IMR-90 (cell line): ENCODE measurements at regions not wholly inside any gene's neighbourhood (a gene's known extent, or its start where the extent isn't known, plus 50 kb on each side); places are given as distances from the start of the nearest gene placed in this dataset.
"Not testable (repeated sequence)": the region's sequence is repeated elsewhere in the genome, so short reads cannot be mapped to it uniquely, and the experiment has no call there.

ENCODE experiments used
- ATAC-seq: fragments of 200-7000 bp; cut with Tn5 transposase; 2 replicates; pipeline ENCODE4 v1.9.1; 2020; ENCODE audit warnings: low read depth, mild to moderate bottlenecking, moderate library complexity
- BruUV-seq: library from RNA; stranded (reverse); fragments of 400-500 nt; replicated peaks from 2 replicates; lab custom pipeline; 2021; lab: Mats Ljungman, UMichigan
- CTCF ChIA-PET: fragments of 300-600 bp; formaldehyde crosslinking; extraction: SDS; loops from one replicate; lab custom pipeline; 2021; ENCODE audit warnings: antibody characterized with exemption; lab: Yijun Ruan, JAX
- POLR2A ChIA-PET: fragments of 300-600 bp; sonication (Branson Sonifier 250); formaldehyde crosslinking; loops from one replicate; lab custom pipeline; 2022; ENCODE audit warnings: antibody characterized with exemption; ENCODE audit not compliant: unreplicated experiment; lab: Charles Lee
- DNase-seq: peaks from one replicate; pipeline ENCODE4 v3.0.0; 2013
- H2AFZ ChIP-seq: replicated peaks from 2 replicates; pipeline ENCODE3; 2013; ENCODE audit warnings: low read length, mild to moderate bottlenecking; ENCODE audit not compliant: poor library complexity
- H2AK5ac ChIP-seq: 2 replicates; pipeline ENCODE4 v1.6.1; 2013; ENCODE audit warnings: low read depth, low read length, inconsistent platforms
- H2AK9ac ChIP-seq: replicated peaks from 2 replicates; pipeline ENCODE3; 2013; ENCODE audit warnings: mild to moderate bottlenecking, low read depth, low read length, moderate library complexity; ENCODE audit not compliant: poor library complexity
- H2BK120ac ChIP-seq: 2 replicates; pipeline ENCODE4 v1.6.1; 2013; ENCODE audit warnings: low read depth, low read length, inconsistent platforms
- H2BK15ac ChIP-seq: 3 replicates; pipeline ENCODE4 v1.6.1; 2013; ENCODE audit warnings: low read depth, low read length, inconsistent platforms
- H2BK20ac ChIP-seq: 2 replicates; pipeline ENCODE4 v1.6.1; 2013; ENCODE audit warnings: low read depth, mild to moderate bottlenecking, inconsistent platforms, low read length, moderate library complexity
- H2BK5ac ChIP-seq: 2 replicates; pipeline ENCODE4 v1.6.1; 2013; ENCODE audit warnings: mild to moderate bottlenecking, low read depth, low read length, inconsistent platforms; ENCODE audit not compliant: poor library complexity, severe bottlenecking
- H3K14ac ChIP-seq: replicated peaks from 2 replicates; pipeline ENCODE4 v1.6.1; 2013; ENCODE audit warnings: low read depth, low read length, inconsistent platforms
- H3K18ac ChIP-seq: 2 replicates; pipeline ENCODE4 v1.6.1; 2013; ENCODE audit warnings: low read depth, low read length, control low read depth
- H3K23ac ChIP-seq: 2 replicates; pipeline ENCODE4 v1.6.1; 2013; ENCODE audit warnings: low read depth, low read length, inconsistent platforms
- H3K27ac ChIP-seq: 2 replicates; pipeline ENCODE4 v1.5.1; 2013; ENCODE audit warnings: mild to moderate bottlenecking, control low read depth, low read length; ENCODE audit not compliant: insufficient read depth
- H3K27me3 ChIP-seq: 2 replicates; pipeline ENCODE4 v1.6.1; 2013; ENCODE audit warnings: low read length; ENCODE audit not compliant: control insufficient read depth, insufficient read depth
- H3K36me3 ChIP-seq: 2 replicates; pipeline ENCODE4 v1.6.1; 2013; ENCODE audit warnings: low read length, mixed read lengths; ENCODE audit not compliant: control insufficient read depth, insufficient read depth
- H3K4ac ChIP-seq: 2 replicates; pipeline ENCODE4 v1.6.1; 2013; ENCODE audit warnings: low read depth, low read length, inconsistent platforms
- H3K4me1 ChIP-seq: 2 replicates; pipeline ENCODE4 v1.6.1; 2013; ENCODE audit warnings: low read length, mixed read lengths; ENCODE audit not compliant: control insufficient read depth, insufficient read depth
- H3K4me2 ChIP-seq: 2 replicates; pipeline ENCODE4 v1.6.1; 2013; ENCODE audit warnings: low read depth, mild to moderate bottlenecking, control low read depth, low read length, moderate library complexity
- H3K4me3 ChIP-seq: 2 replicates; pipeline ENCODE4 v1.5.1; 2013; ENCODE audit warnings: low read depth, mild to moderate bottlenecking, control low read depth, low read length, moderate library complexity; ENCODE audit not compliant: insufficient read depth
- H3K56ac ChIP-seq: 2 replicates; pipeline ENCODE4 v1.6.1; 2013; ENCODE audit warnings: low read length, inconsistent platforms; ENCODE audit not compliant: insufficient read depth; ENCODE audit errors: extremely low read depth
- H3K79me1 ChIP-seq, 2 experiments: 2 replicates each; pipeline ENCODE4 v1.6.1; 2013; ENCODE audit warnings: low read length in 2 of 2, inconsistent platforms in 1 of 2, low read depth in 1 of 2
- H3K9ac ChIP-seq: 2 replicates; pipeline ENCODE4 v1.6.1; 2013; ENCODE audit warnings: low read depth, low read length, control low read depth
- H3K9me1 ChIP-seq: 2 replicates; pipeline ENCODE4 v1.6.1; 2013; ENCODE audit warnings: low read length, inconsistent platforms; ENCODE audit not compliant: insufficient read depth
- H3K9me3 ChIP-seq: 2 replicates; pipeline ENCODE4 v1.6.1; 2013; ENCODE audit warnings: low read length; ENCODE audit not compliant: control insufficient read depth, insufficient read depth
- H4K20me1 ChIP-seq: 2 replicates; pipeline ENCODE4 v1.6.1; 2013; ENCODE audit warnings: low read length, inconsistent platforms; ENCODE audit not compliant: insufficient read depth
- H4K5ac ChIP-seq: 2 replicates; pipeline ENCODE4 v1.6.1; 2013; ENCODE audit warnings: mild to moderate bottlenecking, low read depth, low read length, control low read depth
- H4K8ac ChIP-seq, 2 experiments: 2 replicates each; pipeline ENCODE4 v1.6.1; 2013; ENCODE audit warnings: low read depth in 2 of 2, low read length in 2 of 2, control low read depth in 1 of 2, inconsistent platforms in 1 of 2
- H4K91ac ChIP-seq: 2 replicates; pipeline ENCODE4 v1.6.1; 2013; ENCODE audit warnings: low read depth, low read length, inconsistent platforms; ENCODE audit not compliant: insufficient read depth
- WGBS, 2 experiments: methylation state at CpG; one replicate each; pipeline versions ENCODE4 v1.1.5 to v1.1.7; 2013; ENCODE audit warnings: missing lambda C conversion rate in 2 of 2; ENCODE audit not compliant: insufficient read length in 1 of 2; ENCODE audit errors: extremely low coverage in 2 of 2; 5-methylcytosine and 5-hydroxymethylcytosine counted together
- dilution Hi-C: fragments of 300-500 bp; cut with HindIII; formaldehyde crosslinking; loops from one replicate; pipeline ENCODE4 v1.14.3; 2018; ENCODE audit warnings: low sequenced_read_pairs; ENCODE audit not compliant: unreplicated experiment
- in situ Hi-C: fragments of 300-500 bp; cut with MboI; formaldehyde crosslinking; loops from 3 replicates; pipeline ENCODE4 v1.14.3; 2019; ENCODE audit warnings: low sequenced_read_pairs, inconsistent platforms, mixed read lengths
- intact Hi-C: fragments of 100-400 bp; cut with micrococcal nuclease; formaldehyde crosslinking; loops from 2 replicates; pipeline ENCODE4 v1.10.0; 2022

DNA sequence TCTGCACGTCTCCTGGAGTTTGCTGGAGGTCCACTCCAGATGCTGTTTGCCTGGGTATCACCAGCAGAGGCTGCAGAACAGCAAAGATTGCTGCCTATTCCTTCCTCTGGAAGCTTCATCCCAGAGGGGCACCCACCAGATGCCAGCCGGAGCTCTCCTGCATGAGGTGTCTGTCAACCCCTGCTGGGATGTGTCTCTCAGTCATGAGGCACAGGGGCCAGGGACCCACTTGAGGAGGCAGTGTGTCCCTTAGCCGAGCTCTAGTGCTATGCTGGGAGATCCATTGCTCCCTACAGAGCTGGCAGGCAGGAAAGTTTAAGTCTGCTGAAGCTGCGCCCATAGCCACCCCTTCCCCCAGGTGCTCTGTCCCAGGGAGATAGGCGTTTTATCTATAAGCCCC lies 178.3 kb upstream of the KCNH7 start:
- H4K8ac ChIP-seq, H4K20me1 ChIP-seq, H3K79me1 ChIP-seq, H3K4ac ChIP-seq, CTCF ChIA-PET, H3K18ac ChIP-seq, H3K4me2 ChIP-seq, H3K27me3 ChIP-seq, BruUV-seq, H3K9me1 ChIP-seq, H4K5ac ChIP-seq, H3K27ac ChIP-seq, H4K91ac ChIP-seq, H2AFZ ChIP-seq, dilution Hi-C loops, H3K56ac ChIP-seq, H3K4me1 ChIP-seq, ATAC-seq, POLR2A ChIA-PET, H2BK15ac ChIP-seq, H2BK120ac ChIP-seq, H3K4me3 ChIP-seq, H3K9ac ChIP-seq, DNase-seq, H3K23ac ChIP-seq, H3K9me3 ChIP-seq, H3K36me3 ChIP-seq, intact Hi-C loops, H2AK5ac ChIP-seq, H2AK9ac ChIP-seq, H3K14ac ChIP-seq, H2BK20ac ChIP-seq, in situ Hi-C loops, H2BK5ac ChIP-seq: not testable (repeated sequence)
- no CpG with 5 or more reads among the region's 5 CpGs for WGBS, 2 experiments
